OCI-LY1 (cell line): ENCODE measurements at regions not wholly inside any gene's neighbourhood (a gene's known extent, or its start where the extent isn't known, plus 50 kb on each side); places are given as distances from the start of the nearest gene placed in this dataset.

ENCODE experiments used
- H2AFZ ChIP-seq: fragments of 200-600 bp; sonication (generic), shearing (Covaris generic); 2 replicates; pipeline ENCODE4 v1.6.0; 2014; ENCODE audit warnings: antibody characterized with exemption, mild to moderate bottlenecking, low read length
- H3F3A ChIP-seq: fragments of 200-600 bp; sonication (generic), shearing (Covaris generic); 2 replicates; pipeline ENCODE4 v1.6.0; 2014; ENCODE audit warnings: mild to moderate bottlenecking, antibody characterized with exemption, low read length, moderate library complexity; ENCODE audit not compliant: insufficient read depth
- H3K27ac ChIP-seq: fragments of 200-600 bp; sonication (generic); 2 replicates; pipeline ENCODE4 v1.5.1; 2014; ENCODE audit warnings: low read length, mixed run types, mild to moderate bottlenecking, low read depth; ENCODE audit not compliant: poor library complexity, severe bottlenecking
- H3K27me3 ChIP-seq: fragments of 200-600 bp; sonication (generic); 2 replicates; pipeline ENCODE4 v1.6.0; 2014; ENCODE audit warnings: antibody characterized with exemption, mild to moderate bottlenecking, low read length, moderate library complexity; ENCODE audit not compliant: insufficient read depth
- H3K36me3 ChIP-seq: fragments of 200-600 bp; sonication (generic); 2 replicates; pipeline ENCODE4 v1.6.1; 2014; ENCODE audit warnings: mild to moderate bottlenecking, antibody characterized with exemption, low read length, moderate library complexity, mixed read lengths; ENCODE audit not compliant: insufficient read depth
- H3K4me1 ChIP-seq: fragments of 200-600 bp; sonication (generic); 2 replicates; pipeline ENCODE4 v1.5.1; 2014; ENCODE audit warnings: mild to moderate bottlenecking, low read length, moderate library complexity; ENCODE audit not compliant: insufficient read depth, severe bottlenecking
- H3K4me2 ChIP-seq: fragments of 200-600 bp; sonication (generic), shearing (Covaris generic); 2 replicates; pipeline ENCODE4 v1.6.1; 2014; ENCODE audit warnings: low read length
- H3K4me3 ChIP-seq: fragments of 200-600 bp; sonication (generic); 2 replicates; pipeline ENCODE4 v1.5.1; 2014; ENCODE audit warnings: low read length, low read depth, mild to moderate bottlenecking, mixed read lengths; ENCODE audit not compliant: poor library complexity, severe bottlenecking
- H3K79me2 ChIP-seq: fragments of 200-600 bp; shearing (Covaris generic); 2 replicates; pipeline ENCODE4 v1.6.1; 2016; ENCODE audit warnings: mixed run types, low read length, mixed read lengths; ENCODE audit not compliant: insufficient read depth
- H3K9ac ChIP-seq: fragments of 200-600 bp; sonication (generic), shearing (Covaris generic); 2 replicates; pipeline ENCODE4 v1.6.1; 2014; ENCODE audit warnings: mild to moderate bottlenecking, low read length, mixed read lengths
- H3K9me2 ChIP-seq: fragments of 200-600 bp; sonication (generic), shearing (Covaris generic); 2 replicates; pipeline ENCODE4 v1.6.1; 2014; ENCODE audit warnings: low read depth, mild to moderate bottlenecking, low read length, mixed read lengths
- H3K9me3 ChIP-seq: fragments of 200-600 bp; shearing (Covaris generic); 2 replicates; pipeline ENCODE4 v1.6.1; 2014; ENCODE audit warnings: low read length, mixed read lengths
- H4K20me1 ChIP-seq: fragments of 200-600 bp; sonication (generic), shearing (Covaris generic); 2 replicates; pipeline ENCODE4 v1.6.0; 2016; ENCODE audit warnings: mild to moderate bottlenecking, low read length; ENCODE audit not compliant: insufficient read depth
- EZH2 ChIP-seq: fragments of 200-600 bp; sonication (generic), shearing (Covaris generic); IDR thresholded peaks from 2 replicates; pipeline ENCODE4 v1.8.0; 2017; ENCODE audit warnings: borderline replicate concordance, mixed run types, mild to moderate bottlenecking, antibody characterized with exemption, low read length, moderate library complexity, mixed read lengths
- TF ChIP-seq, protein P1 (sequence below): fragments of 200-600 bp; sonication (generic), shearing (Covaris generic); IDR thresholded peaks from 2 replicates; pipeline ENCODE4 v1.5.1; 2017; ENCODE audit warnings: mild to moderate bottlenecking, antibody characterized with exemption, low read length, moderate library complexity, mixed read lengths

GRCh38 chr6:68447112-68447511 lies 188.0 kb upstream of the ADGRB3 start:
- no peaks in the 10 kb centered on the region for H3K36me3 ChIP-seq
- no peaks in the 10 kb centered on the region for H3K4me1 ChIP-seq
- H3K79me2 ChIP-seq: no peaks in the 10 kb centered on the region
- H3K9ac ChIP-seq: no peak overlapping the region
- H2AFZ ChIP-seq: no peak overlapping the region
- no peaks in the 10 kb centered on the region for H3K9me2 ChIP-seq
- no peaks in the 10 kb centered on the region for H4K20me1 ChIP-seq
- no peaks in the 10 kb centered on the region for H3K9me3 ChIP-seq
- H3K4me2 ChIP-seq: no peak overlapping the region
- no peaks in the 10 kb centered on the region for H3F3A ChIP-seq
- H3K4me3 ChIP-seq: no peak overlapping the region
- H3K27ac ChIP-seq: no peak overlapping the region
- no peaks in the 10 kb centered on the region for H3K27me3 ChIP-seq
- TF ChIP-seq, protein P1, sequence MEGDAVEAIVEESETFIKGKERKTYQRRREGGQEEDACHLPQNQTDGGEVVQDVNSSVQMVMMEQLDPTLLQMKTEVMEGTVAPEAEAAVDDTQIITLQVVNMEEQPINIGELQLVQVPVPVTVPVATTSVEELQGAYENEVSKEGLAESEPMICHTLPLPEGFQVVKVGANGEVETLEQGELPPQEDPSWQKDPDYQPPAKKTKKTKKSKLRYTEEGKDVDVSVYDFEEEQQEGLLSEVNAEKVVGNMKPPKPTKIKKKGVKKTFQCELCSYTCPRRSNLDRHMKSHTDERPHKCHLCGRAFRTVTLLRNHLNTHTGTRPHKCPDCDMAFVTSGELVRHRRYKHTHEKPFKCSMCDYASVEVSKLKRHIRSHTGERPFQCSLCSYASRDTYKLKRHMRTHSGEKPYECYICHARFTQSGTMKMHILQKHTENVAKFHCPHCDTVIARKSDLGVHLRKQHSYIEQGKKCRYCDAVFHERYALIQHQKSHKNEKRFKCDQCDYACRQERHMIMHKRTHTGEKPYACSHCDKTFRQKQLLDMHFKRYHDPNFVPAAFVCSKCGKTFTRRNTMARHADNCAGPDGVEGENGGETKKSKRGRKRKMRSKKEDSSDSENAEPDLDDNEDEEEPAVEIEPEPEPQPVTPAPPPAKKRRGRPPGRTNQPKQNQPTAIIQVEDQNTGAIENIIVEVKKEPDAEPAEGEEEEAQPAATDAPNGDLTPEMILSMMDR: no peak
- no peak for TF ChIP-seq EZH2

GRCh38 chr6:68445926-68446325 lies 189.2 kb upstream of the ADGRB3 start:
- no peaks in the 10 kb centered on the region for H3K4me1 ChIP-seq
- no peaks in the 10 kb centered on the region for H4K20me1 ChIP-seq
- TF ChIP-seq, protein P1: no peak
- TF ChIP-seq EZH2: no peak
- no peak overlapping the region for H3K27ac ChIP-seq
- H3K9me2 ChIP-seq: no peaks in the 10 kb centered on the region
- H3F3A ChIP-seq: no peaks in the 10 kb centered on the region
- H3K79me2 ChIP-seq: no peaks in the 10 kb centered on the region
- no peaks in the 10 kb centered on the region for H3K9me3 ChIP-seq
- no peaks in the 10 kb centered on the region for H3K27me3 ChIP-seq
- H2AFZ ChIP-seq: no peak overlapping the region
- no peak overlapping the region for H3K9ac ChIP-seq
- no peaks in the 10 kb centered on the region for H3K36me3 ChIP-seq
- H3K4me2 ChIP-seq: no peak overlapping the region
- H3K4me3 ChIP-seq: no peak overlapping the region

GRCh38 chr6:68443704-68444103 lies 191.4 kb upstream of the ADGRB3 start:
- H3K9ac ChIP-seq: no peak overlapping the region
- H4K20me1 ChIP-seq: no peaks in the 10 kb centered on the region
- no peak overlapping the region for H2AFZ ChIP-seq
- no peaks in the 10 kb centered on the region for H3K79me2 ChIP-seq
- no peaks in the 10 kb centered on the region for H3K36me3 ChIP-seq
- no peak overlapping the region for H3K4me3 ChIP-seq
- no peak for TF ChIP-seq EZH2
- TF ChIP-seq, protein P1: no peak
- no peaks in the 10 kb centered on the region for H3K27me3 ChIP-seq
- H3K4me1 ChIP-seq: no peaks in the 10 kb centered on the region
- no peak overlapping the region for H3K4me2 ChIP-seq
- no peak overlapping the region for H3K27ac ChIP-seq
- H3K9me2 ChIP-seq: no peaks in the 10 kb centered on the region
- H3F3A ChIP-seq: no peaks in the 10 kb centered on the region
- H3K9me3 ChIP-seq: no peaks in the 10 kb centered on the region
